ENCODE measurements at regions not wholly inside any gene's neighbourhood (a gene's known extent, or its start where the extent isn't known, plus 50 kb on each side); places are given as distances from the start of the nearest gene placed in this dataset.

GRCh38 chr6:74764486-74764885, 441.4 kb downstream of the COL12A1 start:
- Histone ChIP-seq H3K27me3 (ENCODE audit: control insufficient read depth, insufficient read depth, low read length) (no peaks in the 10 kb centered on the region), H3K27ac (ENCODE audit: insufficient read depth, low read length, poor library complexity, severe bottlenecking) (no peak overlapping the region), H3K4me1 (ENCODE audit: control insufficient read depth, insufficient read depth, low read length, poor library complexity, severe bottlenecking) (no peaks in the 10 kb centered on the region), H3K36me3 (ENCODE audit: control insufficient read depth, insufficient read depth, low read length) (no peaks in the 10 kb centered on the region), H3K9me3 (ENCODE audit: control insufficient read depth in 2 of 2, low read length in 2 of 2) (no peaks in the 10 kb centered on the region), H3K4me3 (ENCODE audit: low read depth, low read length) (no peak overlapping the region)
- ATAC-seq (ENCODE audit: low read depth in 2 of 2) (no peak), DNase-seq (no peak)
- H3K36me3 Mint-ChIP-seq = no peaks in the 10 kb centered on the region
- peaks cover 0 to 5% (median 3%) of the 10 kb centered on the region in 7 donors for H3K9me3 Mint-ChIP-seq
- no peaks in the 10 kb centered on the region for H3K4me1 Mint-ChIP-seq
- no peak overlapping the region for H3K27ac Mint-ChIP-seq
- no peak overlapping the region for H3K4me3 Mint-ChIP-seq
- no peaks in the 10 kb centered on the region for H3K27me3 Mint-ChIP-seq

GRCh38 chr6:74762841-74763240, 443.0 kb downstream of the COL12A1 start:
- ATAC-seq (ENCODE audit: low read depth in 2 of 2) (no peak), DNase-seq (no peak)
- Mint-ChIP-seq H3K36me3 (no peaks in the 10 kb centered on the region), H3K4me1 (no peaks in the 10 kb centered on the region), H3K4me3 (no peak overlapping the region), H3K27me3 (no peaks in the 10 kb centered on the region), H3K27ac (no peak overlapping the region), H3K9me3 (peaks cover 0 to 5% (median 3%) of the 10 kb centered on the region in 7 donors)
- Histone ChIP-seq H3K4me1 (ENCODE audit: control insufficient read depth, insufficient read depth, low read length, poor library complexity, severe bottlenecking) (no peaks in the 10 kb centered on the region), H3K9me3 (ENCODE audit: control insufficient read depth in 2 of 2, low read length in 2 of 2) (no peaks in the 10 kb centered on the region), H3K27me3 (ENCODE audit: control insufficient read depth, insufficient read depth, low read length) (no peaks in the 10 kb centered on the region), H3K36me3 (ENCODE audit: control insufficient read depth, insufficient read depth, low read length) (no peaks in the 10 kb centered on the region), H3K4me3 (ENCODE audit: low read depth, low read length) (no peak overlapping the region), H3K27ac (ENCODE audit: insufficient read depth, low read length, poor library complexity, severe bottlenecking) (no peak overlapping the region)

GRCh38 chr6:74757813-74758212, 448.0 kb downstream of the COL12A1 start:
- Mint-ChIP-seq H3K4me1 (no peaks in the 10 kb centered on the region), H3K27ac (no peak overlapping the region), H3K27me3 (no peaks in the 10 kb centered on the region), H3K4me3 (no peak overlapping the region), H3K36me3 (no peaks in the 10 kb centered on the region), H3K9me3 (peaks cover 0 to 5% (median 1%) of the 10 kb centered on the region in 7 donors)
- DNase-seq (no peak), ATAC-seq (ENCODE audit: low read depth in 2 of 2) (no peak)
- Histone ChIP-seq H3K36me3 (ENCODE audit: control insufficient read depth, insufficient read depth, low read length) (no peaks in the 10 kb centered on the region), H3K27ac (ENCODE audit: insufficient read depth, low read length, poor library complexity, severe bottlenecking) (no peak overlapping the region), H3K4me3 (ENCODE audit: low read depth, low read length) (no peak overlapping the region), H3K9me3 (ENCODE audit: control insufficient read depth in 2 of 2, low read length in 2 of 2) (no peaks in the 10 kb centered on the region), H3K27me3 (ENCODE audit: control insufficient read depth, insufficient read depth, low read length) (no peaks in the 10 kb centered on the region), H3K4me1 (ENCODE audit: control insufficient read depth, insufficient read depth, low read length, poor library complexity, severe bottlenecking) (no peaks in the 10 kb centered on the region)

GRCh38 chr6:74756923-74757322, 448.9 kb downstream of the COL12A1 start:
- Histone ChIP-seq H3K9me3 (ENCODE audit: control insufficient read depth in 2 of 2, low read length in 2 of 2) (no peaks in the 10 kb centered on the region), H3K4me3 (ENCODE audit: low read depth, low read length) (no peak overlapping the region), H3K27ac (ENCODE audit: insufficient read depth, low read length, poor library complexity, severe bottlenecking) (no peak overlapping the region), H3K4me1 (ENCODE audit: control insufficient read depth, insufficient read depth, low read length, poor library complexity, severe bottlenecking) (no peaks in the 10 kb centered on the region), H3K27me3 (ENCODE audit: control insufficient read depth, insufficient read depth, low read length) (no peaks in the 10 kb centered on the region), H3K36me3 (ENCODE audit: control insufficient read depth, insufficient read depth, low read length) (no peaks in the 10 kb centered on the region)
- H3K27me3 Mint-ChIP-seq = no peaks in the 10 kb centered on the region
- no peaks in the 10 kb centered on the region for H3K4me1 Mint-ChIP-seq
- H3K36me3 Mint-ChIP-seq = no peaks in the 10 kb centered on the region
- peaks cover 0 to 4% (median 1%) of the 10 kb centered on the region in 7 donors for H3K9me3 Mint-ChIP-seq
- H3K4me3 Mint-ChIP-seq = no peak overlapping the region
- DNase-seq (no peak), ATAC-seq (ENCODE audit: low read depth in 2 of 2) (no peak)
- H3K27ac Mint-ChIP-seq = no peak overlapping the region

GRCh38 chr6:74755778-74756177, 450.1 kb downstream of the COL12A1 start:
- no peaks in the 10 kb centered on the region for H3K4me1 ChIP-seq (ENCODE audit: control insufficient read depth, insufficient read depth, low read length, poor library complexity, severe bottlenecking)
- no peak overlapping the region for H3K4me3 ChIP-seq (ENCODE audit: low read depth, low read length)
- no peaks in the 10 kb centered on the region for H3K9me3 ChIP-seq (ENCODE audit: control insufficient read depth in 2 of 2, low read length in 2 of 2)
- H3K9me3 Mint-ChIP-seq = peaks cover 0 to 4% (median 1%) of the 10 kb centered on the region in 7 donors
- ATAC-seq (ENCODE audit: low read depth in 2 of 2) (no peak), DNase-seq (no peak)
- H3K4me1 Mint-ChIP-seq = no peaks in the 10 kb centered on the region
- no peaks in the 10 kb centered on the region for H3K27me3 Mint-ChIP-seq
- H3K36me3 Mint-ChIP-seq = no peaks in the 10 kb centered on the region
- H3K36me3 ChIP-seq (ENCODE audit: control insufficient read depth, insufficient read depth, low read length) = no peaks in the 10 kb centered on the region
- H3K27ac ChIP-seq (ENCODE audit: insufficient read depth, low read length, poor library complexity, severe bottlenecking) = no peak overlapping the region
- H3K27me3 ChIP-seq (ENCODE audit: control insufficient read depth, insufficient read depth, low read length) = no peaks in the 10 kb centered on the region
- no peak overlapping the region for H3K27ac Mint-ChIP-seq
- no peak overlapping the region for H3K4me3 Mint-ChIP-seq

GRCh38 chr6:74755196-74755595, 450.7 kb downstream of the COL12A1 start:
- H3K27me3 ChIP-seq (ENCODE audit: control insufficient read depth, insufficient read depth, low read length) = no peaks in the 10 kb centered on the region
- ATAC-seq (ENCODE audit: low read depth in 2 of 2) (no peak), DNase-seq (no peak)
- no peak overlapping the region for H3K4me3 ChIP-seq (ENCODE audit: low read depth, low read length)
- H3K4me1 Mint-ChIP-seq = no peaks in the 10 kb centered on the region
- no peaks in the 10 kb centered on the region for H3K27me3 Mint-ChIP-seq
- H3K4me1 ChIP-seq (ENCODE audit: control insufficient read depth, insufficient read depth, low read length, poor library complexity, severe bottlenecking) = no peaks in the 10 kb centered on the region
- no peaks in the 10 kb centered on the region for H3K9me3 ChIP-seq (ENCODE audit: control insufficient read depth in 2 of 2, low read length in 2 of 2)
- H3K27ac ChIP-seq (ENCODE audit: insufficient read depth, low read length, poor library complexity, severe bottlenecking) = no peak overlapping the region
- no peak overlapping the region for H3K27ac Mint-ChIP-seq
- H3K4me3 Mint-ChIP-seq = no peak overlapping the region
- H3K36me3 ChIP-seq (ENCODE audit: control insufficient read depth, insufficient read depth, low read length) = no peaks in the 10 kb centered on the region
- no peaks in the 10 kb centered on the region for H3K36me3 Mint-ChIP-seq
- peaks cover 0 to 4% (median 1%) of the 10 kb centered on the region in 7 donors for H3K9me3 Mint-ChIP-seq

GRCh38 chr6:74753883-74754600, 451.8 kb downstream of the COL12A1 start:
- Mint-ChIP-seq H3K27ac (no peak overlapping the region), H3K4me3 (no peak overlapping the region), H3K4me1 (no peaks in the 10 kb centered on the region), H3K36me3 (no peaks in the 10 kb centered on the region), H3K27me3 (no peaks in the 10 kb centered on the region), H3K9me3 (peaks cover 0 to 4% (median 1%) of the 10 kb centered on the region in 7 donors)
- ATAC-seq (ENCODE audit: low read depth in 2 of 2) (no peak), DNase-seq (no peak)
- H3K27ac ChIP-seq (ENCODE audit: insufficient read depth, low read length, poor library complexity, severe bottlenecking) = no peak overlapping the region
- H3K36me3 ChIP-seq (ENCODE audit: control insufficient read depth, insufficient read depth, low read length) = no peaks in the 10 kb centered on the region
- H3K4me3 ChIP-seq (ENCODE audit: low read depth, low read length) = no peak overlapping the region
- H3K4me1 ChIP-seq (ENCODE audit: control insufficient read depth, insufficient read depth, low read length, poor library complexity, severe bottlenecking) = no peaks in the 10 kb centered on the region
- H3K9me3 ChIP-seq (ENCODE audit: control insufficient read depth in 2 of 2, low read length in 2 of 2) = no peaks in the 10 kb centered on the region
- H3K27me3 ChIP-seq (ENCODE audit: control insufficient read depth, insufficient read depth, low read length) = no peaks in the 10 kb centered on the region

GRCh38 chr6:74752303-74752702, 453.6 kb downstream of the COL12A1 start:
- no peak overlapping the region for H3K27ac Mint-ChIP-seq
- H3K9me3 Mint-ChIP-seq = peaks cover 0 to 4% (median 0%) of the 10 kb centered on the region in 7 donors
- H3K4me1 Mint-ChIP-seq = no peaks in the 10 kb centered on the region
- Histone ChIP-seq H3K27me3 (ENCODE audit: control insufficient read depth, insufficient read depth, low read length) (no peaks in the 10 kb centered on the region), H3K9me3 (ENCODE audit: control insufficient read depth in 2 of 2, low read length in 2 of 2) (no peaks in the 10 kb centered on the region), H3K4me3 (ENCODE audit: low read depth, low read length) (no peak overlapping the region), H3K4me1 (ENCODE audit: control insufficient read depth, insufficient read depth, low read length, poor library complexity, severe bottlenecking) (no peaks in the 10 kb centered on the region), H3K27ac (ENCODE audit: insufficient read depth, low read length, poor library complexity, severe bottlenecking) (no peak overlapping the region), H3K36me3 (ENCODE audit: control insufficient read depth, insufficient read depth, low read length) (no peaks in the 10 kb centered on the region)
- H3K27me3 Mint-ChIP-seq = no peaks in the 10 kb centered on the region
- DNase-seq (no peak), ATAC-seq (ENCODE audit: low read depth in 2 of 2) (no peak)
- H3K4me3 Mint-ChIP-seq = no peak overlapping the region
- H3K36me3 Mint-ChIP-seq = no peaks in the 10 kb centered on the region

All from CD4-positive, CD25-positive, alpha-beta regulatory T cell (primary cell).